Adrenal gland (tissue), 5 donors: ENCODE measurements at regions not wholly inside any gene's neighbourhood (a gene's known extent, or its start where the extent isn't known, plus 50 kb on each side); places are given as distances from the start of the nearest gene placed in this dataset.

Experiments
- POLR2A ChIP-seq, 2 donors: fragments of 450-650 bp; IDR thresholded peaks; one replicate each; pipeline ENCODE4 v1.6.1; 2017; ENCODE audit warnings: antibody characterized with exemption in 2 of 2, mild to moderate bottlenecking in 2 of 2, moderate library complexity in 1 of 2
- TF ChIP-seq, protein P1 (sequence below), 6 experiments: fragments of 450-650 bp in 4 of 6; fragments of 200-600 bp in 2 of 6; sonication (generic) in 1 of 6; IDR thresholded peaks; 1 replicate in 5 of 6; 2 replicates in 1 of 6; pipeline versions ENCODE4 v1.5.1 to v1.8.0; 2016 to 2021; ENCODE audit warnings: antibody characterized with exemption in 6 of 6, mild to moderate bottlenecking in 2 of 6, moderate library complexity in 1 of 6
- donor health status: DM: no; HTN: no; CAD: no.

DNA sequence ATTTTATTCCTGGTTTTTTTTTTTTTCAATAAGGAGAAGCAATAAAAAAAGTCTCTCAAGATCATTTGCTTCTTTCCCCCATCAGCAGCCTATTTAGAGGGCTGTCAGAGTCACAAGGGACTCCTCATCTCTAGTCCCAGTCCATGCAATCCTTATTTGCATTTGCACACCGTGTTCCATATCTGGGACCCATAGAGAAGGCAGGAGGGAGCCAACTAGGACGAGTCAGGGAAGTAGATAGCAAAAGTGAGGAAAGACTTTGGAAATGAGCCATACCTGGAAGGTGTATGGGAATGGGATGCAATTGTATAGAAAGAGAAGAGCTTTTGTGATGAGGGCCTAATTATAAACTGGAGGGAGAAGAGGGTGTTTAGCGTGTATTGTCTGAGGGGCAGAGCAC is 160.0 kb downstream of the PIK3R1 start:
- TF ChIP-seq, protein P1, sequence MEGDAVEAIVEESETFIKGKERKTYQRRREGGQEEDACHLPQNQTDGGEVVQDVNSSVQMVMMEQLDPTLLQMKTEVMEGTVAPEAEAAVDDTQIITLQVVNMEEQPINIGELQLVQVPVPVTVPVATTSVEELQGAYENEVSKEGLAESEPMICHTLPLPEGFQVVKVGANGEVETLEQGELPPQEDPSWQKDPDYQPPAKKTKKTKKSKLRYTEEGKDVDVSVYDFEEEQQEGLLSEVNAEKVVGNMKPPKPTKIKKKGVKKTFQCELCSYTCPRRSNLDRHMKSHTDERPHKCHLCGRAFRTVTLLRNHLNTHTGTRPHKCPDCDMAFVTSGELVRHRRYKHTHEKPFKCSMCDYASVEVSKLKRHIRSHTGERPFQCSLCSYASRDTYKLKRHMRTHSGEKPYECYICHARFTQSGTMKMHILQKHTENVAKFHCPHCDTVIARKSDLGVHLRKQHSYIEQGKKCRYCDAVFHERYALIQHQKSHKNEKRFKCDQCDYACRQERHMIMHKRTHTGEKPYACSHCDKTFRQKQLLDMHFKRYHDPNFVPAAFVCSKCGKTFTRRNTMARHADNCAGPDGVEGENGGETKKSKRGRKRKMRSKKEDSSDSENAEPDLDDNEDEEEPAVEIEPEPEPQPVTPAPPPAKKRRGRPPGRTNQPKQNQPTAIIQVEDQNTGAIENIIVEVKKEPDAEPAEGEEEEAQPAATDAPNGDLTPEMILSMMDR (IDR thresholded peaks at IDR 0.05), result no peak
- no peak for TF ChIP-seq POLR2A (IDR thresholded peaks at IDR 0.05)
